Hematopoietic multipotent progenitor cell treated with erythropoietin and hydrocortisone succinate and interleukin-3 and kit ligand, for 8 days (in vitro differentiated cells): ENCODE measurements at regions not wholly inside any gene's neighbourhood (a gene's known extent, or its start where the extent isn't known, plus 50 kb on each side); places are given as distances from the start of the nearest gene placed in this dataset.

ENCODE experiments used
- DNase-seq: peaks from one replicate; pipeline ENCODE4 v3.0.0-alpha.2; 2015

DNA sequence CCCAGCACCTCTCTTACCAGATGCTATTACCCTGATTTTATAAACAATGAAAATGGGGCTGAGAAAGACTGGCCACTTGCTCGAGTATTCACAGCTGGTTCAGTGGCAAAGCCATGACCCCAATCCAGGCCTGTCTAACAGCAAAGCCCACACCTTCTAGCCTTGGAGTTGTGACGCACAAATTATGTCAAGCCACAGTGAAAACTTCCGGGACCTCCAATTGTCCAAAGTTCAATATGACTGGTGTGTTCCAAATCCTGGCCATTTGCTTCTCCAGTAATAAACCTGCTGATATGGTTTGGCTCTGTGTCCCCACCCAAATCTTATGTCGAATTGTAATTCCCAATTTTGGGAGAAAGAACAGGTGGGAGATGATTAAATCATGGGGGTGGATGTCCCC, 64.7 kb upstream of the RIOK3 start:
- DNase-seq, result no peak

GRCh38 chr18:23391156-23391555, 61.9 kb upstream of the RIOK3 start:
- DNase-seq, result no peak

DNA sequence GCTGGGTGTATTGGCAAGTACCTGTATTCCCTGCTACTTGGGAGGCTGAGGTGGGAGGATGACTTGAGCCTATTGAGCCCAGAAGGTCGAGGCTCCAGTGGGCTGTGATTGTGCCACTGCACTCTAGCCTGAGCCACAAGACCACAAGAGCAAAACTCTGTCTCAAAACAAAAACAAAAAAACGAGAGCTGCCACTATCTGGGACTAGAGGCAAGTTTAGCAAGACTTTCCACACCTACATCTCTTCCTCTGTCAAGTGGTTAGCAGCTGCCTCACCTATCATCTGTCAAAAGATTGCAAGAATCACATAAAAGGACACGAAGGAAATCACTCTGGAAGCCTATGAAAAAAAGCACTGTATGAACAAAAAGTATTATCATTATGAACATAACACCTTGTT, 55.2 kb upstream of the RIOK3 start:
- no peak for DNase-seq

- DNase-seq, result no peak
Observed at GRCh38 chr18:23398401-23398800, 54.7 kb upstream of the RIOK3 start.

DNA sequence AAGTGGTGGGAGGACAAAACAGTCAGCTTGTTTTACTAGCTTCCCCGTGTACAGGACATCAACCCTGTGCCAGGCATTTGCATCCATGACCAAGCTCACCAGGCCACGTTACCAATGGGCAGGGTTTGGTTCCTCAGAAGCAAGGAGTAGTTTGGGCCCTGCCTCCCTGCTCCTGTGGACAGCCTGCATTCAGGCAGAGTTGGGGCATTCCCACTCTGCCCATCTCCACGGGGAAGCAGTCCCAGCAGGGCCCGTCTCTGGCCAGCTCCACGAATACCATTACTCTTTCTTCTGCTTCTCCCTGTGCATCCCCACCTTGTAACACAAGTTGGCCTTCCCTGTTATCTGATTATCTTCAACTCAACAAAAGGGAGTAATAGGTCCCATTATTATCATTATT, 54.0 kb upstream of the RIOK3 start:
- no peak for DNase-seq

DNA sequence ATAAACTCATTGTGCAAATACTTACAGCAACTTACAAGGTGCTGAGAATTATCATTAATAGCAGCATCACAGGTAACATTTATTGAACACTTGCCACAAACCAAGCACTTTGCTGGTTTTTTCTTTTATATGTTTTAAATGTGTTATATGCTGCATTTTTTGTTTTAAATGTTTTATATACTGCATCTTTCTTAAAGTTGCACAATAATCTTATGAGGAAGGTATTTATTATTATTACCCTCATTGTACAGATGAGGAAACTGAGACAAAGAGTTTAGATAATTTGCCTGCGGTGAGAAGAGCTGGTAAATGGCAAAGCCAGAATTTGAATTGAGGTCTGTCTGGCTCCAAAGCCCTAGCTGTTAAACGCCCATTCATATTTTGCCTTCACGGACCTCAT, 52.2 kb upstream of the RIOK3 start:
- no peak for DNase-seq

- DNase-seq, result no peak
Observed at GRCh38 chr18:23401400-23402347, 51.4 kb upstream of the RIOK3 start.
